ENCODE measurements at regions not wholly inside any gene's neighbourhood (a gene's known extent, or its start where the extent isn't known, plus 50 kb on each side); places are given as distances from the start of the nearest gene placed in this dataset.
"Not testable (repeated sequence)": the region's sequence is repeated elsewhere in the genome, so short reads cannot be mapped to it uniquely, and the experiment has no call there.

DNA sequence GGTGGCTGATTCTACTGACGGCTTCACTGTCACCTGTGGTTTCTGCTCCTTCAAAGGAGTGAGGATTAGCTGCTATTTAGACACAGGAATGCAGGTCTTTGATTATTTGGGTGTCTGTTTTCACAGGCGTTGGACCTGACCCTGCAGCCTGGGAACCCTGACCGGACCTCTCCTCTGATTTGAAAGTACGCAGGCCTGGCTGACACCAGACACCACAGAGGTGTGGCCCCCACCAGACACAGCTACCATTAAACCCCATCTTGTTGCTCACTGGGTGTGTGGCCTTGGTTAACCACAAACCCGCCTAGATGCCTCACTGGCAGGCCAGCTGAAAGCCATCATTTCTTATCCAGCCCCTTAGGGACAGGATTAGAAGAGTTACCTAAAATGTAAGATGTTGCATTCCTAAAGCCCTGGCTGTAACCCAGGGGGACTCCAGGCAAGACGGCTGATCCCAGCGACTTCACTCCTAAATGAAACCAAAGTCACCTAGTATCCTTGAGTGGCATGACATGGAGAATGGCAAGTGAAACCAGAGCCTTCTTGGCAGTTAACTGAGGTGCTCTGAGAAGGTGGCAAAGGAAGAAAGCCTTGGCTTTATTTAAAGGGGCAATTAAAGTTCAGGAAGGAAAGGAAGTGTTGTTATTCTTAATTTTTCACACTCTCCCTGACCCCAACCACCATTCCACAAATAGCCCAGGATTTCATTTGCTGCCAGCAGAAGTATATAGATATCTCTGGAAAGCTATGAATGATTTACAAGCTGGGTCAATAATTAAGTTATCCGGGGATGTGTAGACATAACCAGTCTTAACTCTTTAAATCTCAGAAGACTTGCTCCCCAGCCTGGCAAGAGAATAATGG is 169.9 kb downstream of the QRSL1 start:
- no peak for DNase-seq

DNA sequence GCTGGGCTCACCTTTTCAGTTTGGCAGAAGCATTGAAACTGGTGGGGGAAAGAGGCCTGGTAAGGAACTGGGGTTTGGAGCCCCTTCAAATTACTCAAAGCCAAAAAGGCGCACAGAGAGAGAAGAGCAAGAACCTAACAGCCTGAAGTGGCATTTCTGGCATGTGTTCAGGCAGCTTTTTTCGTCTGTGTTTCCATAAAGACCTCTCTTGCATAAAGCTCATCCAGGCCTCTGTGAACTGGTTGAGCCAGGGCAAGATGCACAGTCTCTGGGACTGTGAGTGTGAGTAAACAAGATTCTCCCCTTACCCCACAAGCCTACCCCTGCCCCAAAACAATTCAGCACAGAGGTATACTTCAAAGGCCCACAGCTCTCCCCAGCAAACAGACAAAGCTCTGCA is 167.8 kb downstream of the QRSL1 start:
- DNase-seq: no peak

DNA sequence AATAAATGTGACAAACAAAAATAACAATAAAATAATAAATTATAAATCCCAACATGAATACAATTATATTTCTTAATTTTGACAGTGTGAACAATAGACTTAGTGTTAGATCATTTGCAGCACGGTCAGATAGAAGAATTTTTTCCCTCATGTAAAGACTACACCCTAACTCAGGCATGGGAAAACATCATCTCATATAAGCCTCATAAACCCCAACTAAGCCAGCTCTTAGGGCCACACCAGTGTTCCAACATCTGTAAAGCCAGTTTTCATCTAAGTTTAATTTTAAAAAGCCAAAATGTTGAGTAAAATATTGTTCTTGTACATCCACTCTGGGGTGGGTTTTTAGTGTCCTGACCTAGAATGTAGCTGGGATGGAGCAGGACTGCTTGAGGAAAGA is 167.4 kb downstream of the QRSL1 start:
- no peak for DNase-seq

DNA sequence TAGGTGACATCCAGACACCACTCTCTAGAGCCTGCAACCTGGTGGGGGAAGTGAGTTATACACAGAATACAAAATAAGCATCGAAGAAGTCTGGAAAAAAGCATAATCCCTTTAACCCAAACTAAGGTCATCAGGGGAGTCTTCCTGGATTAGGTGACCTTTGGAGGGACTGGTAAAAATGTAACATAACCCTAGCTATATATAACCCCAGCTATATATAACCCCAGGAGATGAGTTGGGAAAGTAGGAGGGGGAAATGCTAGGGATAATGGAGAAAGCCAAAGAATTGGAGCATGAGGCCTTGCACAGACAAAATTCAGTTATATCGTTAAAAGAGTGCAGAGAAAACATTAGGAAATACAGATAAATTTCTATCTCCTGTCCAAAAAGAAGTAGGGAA is 164.8 kb downstream of the QRSL1 start:
- no peak for DNase-seq

DNA sequence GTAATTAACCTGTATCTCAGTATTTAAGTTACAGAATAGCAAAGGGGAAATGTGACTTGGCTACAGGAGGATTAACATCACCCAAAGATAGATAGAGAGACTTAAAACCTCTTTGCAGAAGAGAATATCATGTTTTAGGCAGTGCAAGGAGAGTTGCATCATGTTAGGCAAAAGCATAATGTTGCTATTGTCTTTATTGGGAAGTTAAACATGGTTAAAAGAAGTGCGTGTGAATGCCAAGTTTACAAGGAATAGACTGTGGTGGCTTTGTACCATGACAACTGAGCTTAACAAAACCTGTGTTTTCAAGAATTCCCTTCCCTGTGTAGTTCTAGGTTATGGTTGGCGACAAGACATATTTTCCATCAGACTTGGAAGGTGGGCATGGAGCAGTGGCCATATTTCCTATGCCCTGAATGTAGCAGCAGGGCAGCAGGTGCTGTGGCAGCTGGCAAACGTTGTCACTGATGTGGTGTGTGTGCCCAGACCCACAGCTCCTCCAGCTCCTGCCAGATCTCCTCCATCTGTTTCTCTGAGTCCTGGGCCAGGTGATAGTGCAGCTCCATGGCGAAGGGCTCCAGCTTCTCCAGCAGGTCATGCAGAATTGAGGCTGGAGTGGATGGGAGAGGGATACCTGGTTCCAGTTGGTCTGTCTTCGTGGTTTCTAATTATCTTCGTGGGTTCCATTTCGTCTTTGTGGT is 163.3 kb downstream of the QRSL1 start:
- no peak for DNase-seq

DNA sequence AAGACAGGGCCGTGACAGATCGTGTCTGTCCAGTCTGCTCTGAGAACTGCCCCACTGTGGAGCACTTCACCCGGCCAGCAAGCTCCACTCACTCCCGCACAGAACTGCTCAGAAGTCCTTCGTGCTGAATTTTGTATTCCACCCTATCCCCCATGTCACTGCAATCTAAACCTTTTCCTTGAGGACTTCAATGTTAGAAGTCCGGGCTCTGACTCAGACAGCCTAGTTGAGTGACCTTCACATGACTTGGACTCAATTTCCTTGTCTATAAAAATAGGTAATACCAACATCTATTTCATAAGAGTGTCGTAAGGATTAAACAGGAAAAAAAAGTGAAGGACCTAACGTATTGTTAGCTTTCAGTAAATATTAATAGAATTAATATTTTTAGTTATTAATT is 161.6 kb downstream of the QRSL1 start:
- no peak for DNase-seq

DNA sequence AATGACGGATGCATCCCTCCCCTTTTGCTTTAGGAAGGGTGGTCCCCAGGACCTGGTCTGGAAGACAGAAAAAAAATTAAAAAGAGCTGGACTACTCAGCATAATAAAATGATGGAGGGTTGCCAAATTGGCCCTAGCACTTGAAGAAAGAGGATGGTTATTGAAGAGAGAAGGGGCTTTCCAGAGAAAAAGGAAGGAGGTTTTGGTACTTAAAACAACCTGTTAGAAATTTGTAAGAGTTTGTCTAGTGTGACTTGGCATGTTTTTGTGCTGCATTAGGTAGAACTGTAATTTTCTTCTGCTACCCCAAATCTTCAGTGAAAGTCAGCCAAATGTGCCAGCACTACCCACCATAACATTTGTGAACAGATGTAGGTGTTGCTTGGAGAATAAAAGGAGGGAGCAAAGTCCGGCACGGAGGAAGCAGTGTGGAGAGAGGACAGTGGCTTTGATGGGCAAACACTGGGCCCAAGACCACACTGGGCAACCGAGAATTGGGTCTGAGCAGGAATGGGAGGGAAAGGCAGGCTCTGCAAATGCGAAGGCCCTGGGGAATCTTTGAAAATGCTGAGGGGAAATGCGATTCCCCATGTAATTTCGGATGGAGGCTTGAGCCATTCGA is 160.9 kb downstream of the QRSL1 start:
- DNase-seq: no peak

DNA sequence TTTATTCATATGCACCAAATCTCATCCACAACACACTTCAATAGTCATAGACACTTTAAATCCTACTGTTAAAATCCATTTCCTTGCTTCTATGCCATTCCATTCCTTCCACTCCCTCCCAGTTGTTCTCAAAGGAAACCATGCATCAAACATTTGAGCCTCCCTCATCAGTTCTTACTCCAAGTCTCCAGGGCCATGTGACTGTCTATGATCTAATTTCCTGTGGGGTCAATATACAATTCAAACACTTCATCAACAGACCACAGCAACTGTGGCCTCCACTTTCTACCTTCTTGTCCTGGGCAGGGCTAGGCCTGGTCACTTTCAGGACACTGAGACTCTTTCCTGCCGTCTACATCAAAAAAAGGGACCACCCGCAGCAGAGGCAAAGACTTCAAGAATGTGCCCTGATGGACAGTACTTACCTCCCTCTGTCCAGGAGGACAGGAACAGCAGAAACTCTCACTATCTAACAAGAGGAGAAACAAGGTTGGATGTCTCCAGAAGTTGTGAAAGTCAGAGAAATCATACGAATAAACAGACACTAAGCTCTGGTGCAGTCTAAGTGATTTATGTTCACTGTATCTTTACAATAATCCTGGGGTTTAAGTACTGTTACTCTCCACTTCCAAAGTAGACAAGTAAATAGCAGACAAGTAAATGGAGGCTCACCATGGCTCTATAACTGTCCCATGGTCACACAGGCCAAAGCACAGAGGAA is 160.2 kb downstream of the QRSL1 start:
- DNase-seq: no peak

DNA sequence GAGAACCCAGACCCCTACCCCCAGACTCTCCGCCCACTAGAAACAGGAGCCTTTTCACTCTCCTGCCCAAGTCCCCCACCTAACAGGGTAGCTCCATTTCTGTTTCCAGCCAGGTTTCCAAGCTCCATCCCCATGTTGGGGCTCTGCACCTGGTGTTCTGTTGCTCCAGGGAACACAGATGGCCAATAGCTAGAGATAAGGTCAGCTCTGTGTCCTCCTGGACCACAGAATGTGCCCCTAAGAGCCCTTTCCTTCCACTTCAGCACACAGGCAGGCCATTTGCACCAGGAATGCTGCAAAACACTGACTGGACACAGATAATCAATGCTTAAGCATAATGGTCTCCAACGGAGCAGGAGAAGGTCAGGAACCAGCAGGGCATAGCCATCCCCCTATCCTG is 159.4 kb downstream of the QRSL1 start:
- DNase-seq: no peak

DNA sequence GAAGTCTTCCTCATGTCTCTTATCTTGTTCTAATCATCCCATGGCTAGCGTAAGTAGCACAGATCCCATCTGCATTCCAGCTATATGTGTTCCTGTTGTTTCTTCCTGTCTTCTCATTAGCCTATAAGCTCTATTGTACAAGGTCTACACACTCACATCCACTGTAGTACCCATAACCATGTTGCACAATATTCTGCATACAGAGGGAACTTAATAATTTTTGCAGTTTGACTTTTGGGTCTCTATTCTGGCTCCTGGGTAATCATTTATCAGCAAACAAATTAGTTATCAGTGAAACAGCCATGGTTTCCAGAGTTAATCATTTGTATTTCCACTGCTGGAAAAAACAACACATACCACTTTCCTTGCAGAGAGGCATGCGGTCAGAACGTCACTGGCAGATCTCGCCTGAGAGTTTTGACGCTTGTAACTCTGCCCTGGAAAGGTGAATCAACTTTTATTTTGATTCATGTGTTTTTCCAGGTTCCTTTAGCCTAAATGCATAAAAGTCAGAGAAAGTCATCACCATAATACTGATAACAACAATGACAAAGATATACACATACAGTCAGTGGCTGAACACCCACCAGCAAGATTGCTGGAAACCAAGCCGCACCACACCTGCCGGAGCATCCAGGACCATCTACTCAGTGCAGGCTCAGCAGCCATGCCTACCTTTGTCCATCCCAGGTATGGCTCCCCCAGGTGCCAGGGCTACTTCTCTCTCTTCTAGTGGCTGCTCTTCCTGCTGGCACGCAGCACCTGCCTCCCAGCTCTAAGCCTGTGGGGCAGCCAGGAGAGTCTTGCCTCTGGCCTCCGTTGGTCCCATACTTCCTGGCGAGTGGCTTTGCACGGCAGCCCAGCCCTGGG is 158.2 kb downstream of the QRSL1 start:
- no peak for DNase-seq

DNA sequence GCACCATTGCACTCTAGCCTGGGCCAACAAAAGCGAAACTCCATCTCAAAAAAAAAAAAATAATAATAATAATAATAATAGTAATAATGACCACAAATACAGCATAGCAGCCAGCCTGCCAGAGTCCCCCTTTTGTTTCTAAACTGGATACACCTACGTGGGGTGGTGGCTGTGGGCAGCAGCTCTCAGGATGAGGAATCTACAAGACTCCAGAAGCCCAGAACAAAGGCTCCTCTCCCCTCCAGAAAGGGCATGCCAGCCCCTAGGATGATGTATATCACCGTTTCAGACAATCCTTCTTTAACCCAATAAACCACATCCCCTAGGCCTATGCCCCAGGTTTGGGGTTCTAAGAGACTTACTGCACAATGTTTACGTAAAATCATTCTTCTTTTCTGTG is 155.9 kb downstream of the QRSL1 start:
- no peak for DNase-seq

DNA sequence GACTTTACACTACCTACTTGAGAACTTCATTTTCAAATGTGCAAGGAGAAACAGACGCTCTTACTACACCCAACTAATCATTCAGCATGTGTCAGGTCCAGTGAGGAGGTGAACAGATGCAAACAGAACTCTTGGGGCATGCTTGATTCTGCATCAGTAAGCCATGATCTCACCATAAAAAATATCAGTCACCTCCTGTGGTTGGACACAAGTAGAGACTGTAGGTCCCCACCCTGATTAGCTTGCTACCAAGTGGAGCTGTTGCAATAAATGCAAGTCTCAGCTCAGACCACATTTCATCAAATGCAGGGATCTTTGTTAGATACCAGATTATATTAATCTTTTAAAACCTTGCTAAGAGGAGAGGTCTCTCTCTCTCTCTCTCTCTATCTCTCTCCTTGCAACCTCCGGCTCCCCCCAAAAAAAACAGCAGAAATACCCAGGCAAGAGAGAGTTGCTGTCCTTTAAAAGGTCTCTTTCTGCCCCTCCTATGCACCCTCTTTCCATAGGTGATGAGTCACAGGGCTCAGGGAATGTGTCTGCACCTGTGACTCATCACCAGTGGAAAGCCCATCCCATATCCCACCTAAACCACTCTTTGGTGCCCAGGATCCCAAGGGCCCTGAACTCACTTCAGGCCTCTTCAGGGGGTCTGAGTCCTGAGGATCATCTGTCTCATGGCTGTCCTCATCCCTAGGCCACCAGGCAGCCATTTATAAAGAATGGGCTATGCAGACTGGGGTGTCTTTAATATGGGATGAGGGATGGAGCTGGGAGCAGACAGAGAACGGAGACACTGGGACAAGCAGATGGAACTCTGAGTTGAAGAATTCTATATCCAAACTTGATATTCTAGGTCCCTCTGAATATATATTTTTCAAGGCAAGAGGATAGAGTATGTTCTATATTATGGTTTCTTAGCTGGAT is 154.5 kb downstream of the QRSL1 start:
- no peak for DNase-seq

DNA sequence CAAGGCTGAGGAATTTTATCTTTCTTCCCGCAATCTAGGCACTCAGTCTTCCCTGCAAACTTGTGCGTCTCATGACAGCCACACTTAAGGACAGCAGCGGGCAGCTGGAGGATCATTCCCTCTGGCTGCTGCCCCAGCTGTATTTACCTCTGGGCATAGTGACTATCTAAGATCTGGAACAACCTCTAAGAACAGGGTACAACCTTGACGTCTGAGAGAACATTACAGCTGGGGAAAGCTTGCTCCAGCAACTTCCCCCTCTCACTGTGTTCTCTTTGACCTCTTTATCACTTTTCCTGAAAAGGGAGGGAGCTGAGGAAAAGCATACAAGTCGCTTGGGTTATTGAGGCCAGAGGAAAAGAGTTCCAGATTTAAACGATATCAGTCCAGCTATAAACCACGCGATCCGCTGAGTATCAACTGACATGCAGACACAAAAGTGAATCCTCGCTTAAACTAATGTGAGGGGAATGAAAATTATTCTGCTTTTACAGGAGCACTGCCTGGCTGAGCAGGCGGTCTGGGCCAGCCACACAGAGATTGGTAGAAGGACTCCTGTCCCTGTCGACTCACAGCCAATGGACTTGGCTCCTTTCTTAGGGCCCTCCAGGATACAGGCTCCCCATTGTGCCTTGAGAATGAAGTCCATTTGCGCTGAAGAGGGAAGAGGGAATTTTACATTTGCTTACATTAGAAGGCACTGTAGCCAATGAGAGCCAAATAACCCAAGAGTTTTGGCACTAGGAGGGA is 153.3 kb downstream of the QRSL1 start:
- no peak for DNase-seq

DNA sequence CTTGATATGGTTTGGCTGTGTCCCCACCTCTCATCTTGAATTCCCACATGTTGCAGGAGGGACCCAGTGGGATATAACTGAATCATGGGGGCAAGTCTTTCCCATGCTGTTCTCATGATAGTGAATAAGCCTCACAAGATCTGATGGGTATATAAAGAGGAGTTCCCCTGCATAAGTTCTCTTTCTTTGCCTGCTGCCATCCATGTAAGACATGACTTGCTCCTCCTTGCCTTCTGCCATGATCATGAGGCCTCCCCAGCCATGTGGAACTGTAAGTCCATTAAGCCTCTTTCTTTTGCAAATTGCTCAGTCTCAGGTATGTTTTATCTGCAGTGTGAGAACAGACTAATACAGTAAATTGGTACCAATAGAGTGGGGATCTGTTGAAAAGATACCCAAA is 150.2 kb downstream of the QRSL1 start:
- not testable (repeated sequence) for DNase-seq

DNA sequence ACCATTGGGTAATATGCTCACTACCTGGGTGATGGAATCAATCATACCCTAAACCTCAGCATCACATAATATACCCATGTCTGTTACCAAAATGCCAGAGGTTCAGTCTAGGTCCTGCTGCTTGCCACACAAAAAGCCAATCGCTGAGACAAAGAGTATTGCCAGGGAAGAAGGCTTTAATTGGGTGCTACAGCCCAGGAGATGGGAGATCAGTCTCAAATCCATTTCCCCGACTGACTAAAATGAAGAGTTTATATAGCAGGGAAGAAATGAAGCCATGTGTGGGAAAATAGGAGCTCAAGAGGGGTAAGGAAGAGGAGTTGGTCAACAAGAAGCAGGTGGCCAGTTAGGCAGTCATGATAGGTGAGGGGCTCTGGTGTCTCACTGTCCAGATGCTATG is 149.6 kb downstream of the QRSL1 start:
- DNase-seq: no peak

DNA sequence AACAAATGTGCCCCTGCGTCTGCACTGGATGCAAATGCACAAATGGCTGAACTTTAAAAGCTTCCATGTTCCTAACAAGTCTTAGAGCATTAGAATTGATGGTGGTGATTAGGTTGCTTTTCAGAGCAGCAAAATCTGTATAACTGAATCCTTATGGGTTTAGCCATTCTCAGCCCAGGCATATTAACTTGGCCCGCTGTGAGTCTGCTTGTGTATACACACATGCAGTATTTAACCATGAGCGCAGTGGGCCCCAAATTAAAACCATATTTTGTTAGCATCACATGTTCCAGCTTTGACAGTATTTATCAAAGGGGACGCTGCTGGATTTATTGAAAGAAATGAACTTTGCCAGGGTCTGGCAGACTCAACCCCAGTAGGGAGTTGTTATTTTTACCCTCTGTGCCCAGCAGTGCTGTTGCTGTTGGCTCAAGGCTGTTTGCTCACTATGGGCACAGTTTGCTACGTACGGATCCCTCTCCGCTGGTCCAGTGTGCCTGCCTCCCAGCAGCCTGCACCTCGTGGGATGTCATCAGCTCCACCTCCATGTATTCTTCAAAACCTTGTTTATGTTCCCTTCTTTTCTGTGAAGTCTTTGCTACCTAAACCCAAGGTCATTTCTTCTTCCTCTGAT is 144.7 kb downstream of the QRSL1 start:
- peak; percentile 51 for DNase-seq

DNA sequence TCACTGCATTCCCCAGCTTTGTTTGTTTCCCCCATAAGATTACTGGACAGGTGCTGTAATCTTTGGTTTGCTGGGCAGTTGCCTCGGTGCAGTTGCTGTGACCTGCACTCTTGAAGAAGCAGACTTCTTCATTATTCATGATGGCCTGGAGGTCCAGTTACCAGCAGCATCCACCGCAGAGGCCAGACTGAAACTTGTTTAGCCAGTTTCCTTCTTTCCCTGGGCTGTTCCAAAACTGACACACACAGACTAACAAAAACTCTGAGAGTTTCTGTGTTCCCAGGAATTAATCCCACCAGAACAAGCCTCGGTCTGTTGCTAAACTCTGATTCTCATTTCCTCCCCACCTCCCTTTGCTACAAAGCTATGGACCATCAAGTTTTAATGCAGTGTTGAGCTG is 144.1 kb downstream of the QRSL1 start:
- no peak for DNase-seq

DNA sequence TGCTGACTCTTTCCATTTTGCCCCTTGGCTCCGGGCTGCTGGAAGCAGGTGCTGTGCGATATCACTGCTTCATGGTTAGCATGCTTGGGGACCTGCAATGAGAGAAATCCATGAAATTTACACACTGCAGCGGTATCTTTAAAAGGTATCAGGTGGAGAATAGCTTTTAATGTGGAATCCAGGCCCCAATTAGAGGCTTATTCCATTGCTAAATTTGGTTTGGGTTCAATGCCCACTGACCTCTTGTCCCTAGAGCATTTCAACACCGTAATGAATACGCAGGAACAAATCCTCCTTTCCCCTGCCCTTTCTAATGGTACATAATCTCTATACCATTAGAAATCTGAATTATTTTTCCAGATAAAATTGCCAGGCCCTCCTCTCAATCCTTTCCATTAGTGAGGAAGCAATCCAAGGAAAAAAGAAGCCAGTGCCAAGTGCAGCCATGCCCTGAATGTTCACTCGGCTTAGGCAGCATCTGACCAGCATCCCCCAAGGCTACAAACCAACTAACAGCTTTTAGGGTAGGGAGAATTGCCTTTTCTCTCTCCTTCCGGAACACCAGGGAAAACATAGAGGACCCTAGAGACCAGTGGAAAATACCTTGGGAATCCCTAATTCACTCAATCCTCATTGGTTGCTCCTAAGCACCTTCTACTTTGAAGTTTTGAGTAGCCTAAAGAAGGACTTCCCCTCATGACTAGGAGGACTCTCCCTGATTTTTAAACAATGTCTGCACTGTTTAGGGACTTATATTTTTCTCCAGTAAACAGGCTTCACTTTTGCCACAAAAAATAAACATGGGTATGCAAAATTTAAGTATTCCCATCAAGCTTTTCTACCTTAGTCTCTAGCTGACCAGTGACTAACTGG is 143.1 kb downstream of the QRSL1 start:
- peak; percentile 46 for DNase-seq

Data from muscle of arm (tissue), 1 donor.